Spleen (tissue), 11 donors: ENCODE measurements at regions not wholly inside any gene's neighbourhood (a gene's known extent, or its start where the extent isn't known, plus 50 kb on each side); places are given as distances from the start of the nearest gene placed in this dataset.
"Not testable (repeated sequence)": the region's sequence is repeated elsewhere in the genome, so short reads cannot be mapped to it uniquely, and the experiment has no call there.

Experiments used
- DNase-seq: peaks from one replicate; pipeline ENCODE4 v3.0.0-alpha.2; 2020
- H3K27ac ChIP-seq, 8 donors: fragments of 200-600 bp; sonication (generic) in 7 of 8; 1 replicate in 4 of 8; 2 replicates in 4 of 8; pipeline versions ENCODE4 v1.5.0 to v1.8.0; 2016 to 2021; ENCODE audit warnings: inconsistent platforms in 4 of 8, mild to moderate bottlenecking in 4 of 8, moderate library complexity in 1 of 8
- H3K27me3 ChIP-seq, 7 donors: fragments of 200-600 bp; sonication (generic) in 6 of 7; replicated peaks in 1 of 7; 1 replicate in 4 of 7; 2 replicates in 3 of 7; pipeline versions ENCODE4 v1.5.0 to v1.8.0; 2016 to 2021; ENCODE audit warnings: inconsistent platforms in 3 of 7, mild to moderate bottlenecking in 1 of 7
- H3K36me3 ChIP-seq, 6 donors: fragments of 200-600 bp; sonication (generic) in 5 of 6; 1 replicate in 4 of 6; 2 replicates in 2 of 6; pipeline versions ENCODE4 v1.5.0 to v1.8.0; 2016 to 2021; ENCODE audit warnings: inconsistent platforms in 2 of 6
- H3K4me1 ChIP-seq, 6 donors: fragments of 200-600 bp; sonication (generic) in 5 of 6; 1 replicate in 3 of 6; 2 replicates in 3 of 6; pipeline versions ENCODE4 v1.5.0 to v1.8.0; 2016 to 2021; ENCODE audit warnings: inconsistent platforms in 3 of 6
- H3K4me3 ChIP-seq, 8 donors: fragments of 200-600 bp; sonication (generic) in 7 of 8; 1 replicate in 4 of 8; 2 replicates in 4 of 8; pipeline versions ENCODE4 v1.5.0 to v1.8.0; 2016 to 2021; ENCODE audit warnings: inconsistent platforms in 4 of 8, mild to moderate bottlenecking in 4 of 8, moderate library complexity in 2 of 8
- H3K9me3 ChIP-seq, 8 donors: fragments of 200-600 bp; sonication (generic) in 7 of 8; 1 replicate in 4 of 8; 2 replicates in 4 of 8; pipeline versions ENCODE4 v1.5.0 to v1.8.0; 2016 to 2021; ENCODE audit warnings: inconsistent platforms in 4 of 8
- CTCF ChIP-seq, 11 experiments: fragments of 200-600 bp in 7 of 11; fragments of 450-650 bp in 4 of 11; sonication (generic) in 4 of 11; IDR thresholded peaks in 8 of 11; conservative IDR thresholded peaks in 3 of 11; 1 replicate in 7 of 11; 2 replicates in 4 of 11; pipeline versions ENCODE4 v1.4.0 to v1.8.0; 2016 to 2021; ENCODE audit warnings: antibody characterized with exemption in 11 of 11, inconsistent platforms in 4 of 11, mild to moderate bottlenecking in 1 of 11
- POLR2A ChIP-seq, 3 donors: fragments of 450-650 bp; IDR thresholded peaks; one replicate each; pipeline ENCODE4 v1.5.1; 2017; ENCODE audit warnings: antibody characterized with exemption in 3 of 3, mild to moderate bottlenecking in 1 of 3
- POLR2AphosphoS5 ChIP-seq, 3 donors: sonication (generic); formaldehyde crosslinking; IDR thresholded peaks; one replicate each; pipeline ENCODE4 v1.5.1; 2017; ENCODE audit warnings: antibody characterized with exemption in 3 of 3
- WGBS, 5 donors: extraction: QIAGEN DNeasy Blood & Tissue Kit in 3 of 5; methylation state at CpG; one replicate each; pipeline versions ENCODE4 v1.1.5 to v1.1.7; 2013 to 2018; 5-methylcytosine and 5-hydroxymethylcytosine counted together
- intact Hi-C: fragments of 100-400 bp; cut with DNase I; formaldehyde crosslinking; loops from one replicate; pipeline ENCODE4 v1.15.0; 2023; ENCODE audit warnings: low total_unique reads
- donor health status: healthy with polysubstance abuse.
- donor health status: DM: no; HTN: no; CAD: no; lungs with moderate emphysema.
- donor health status: DM: no; HTN: no; CAD: no.
- donor health status: Bipolar disorder and iron deficiency.
- donor health status: healthy.
- donor health status: DM: no; HTN: no; CAD: no.
- donor health status: DM: yes; HTN: yes; CAD: no.

DNA sequence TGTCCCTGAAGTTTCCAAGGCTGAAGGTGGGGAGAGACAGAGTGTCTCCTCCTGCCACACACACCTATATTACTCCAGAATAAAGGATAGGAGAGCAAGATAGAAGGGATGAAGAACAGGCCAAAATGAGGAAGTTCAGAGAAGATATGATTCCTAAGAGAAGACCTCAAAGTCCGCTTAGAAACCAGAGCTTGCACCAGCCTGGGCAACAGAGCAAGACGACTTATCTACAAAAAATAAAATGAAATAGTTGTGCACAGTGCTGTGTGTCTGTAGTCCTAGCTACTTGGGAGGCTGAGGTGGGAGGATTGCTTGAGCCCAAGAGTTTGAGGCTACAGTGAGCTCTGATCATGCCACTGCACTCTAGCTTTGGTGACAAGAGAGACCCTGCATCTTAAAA, 128.2 kb downstream of the HS3ST3B1 start:
- WGBS, 5 donors, result 50 to 66% (median 54%) methylated on average over 2 of the region's 2 CpGs

GRCh38 chr17:14428648-14429029, 127.8 kb downstream of the HS3ST3B1 start:
- H3K36me3 ChIP-seq, result no peaks in the 10 kb centered on the region
- no peaks in the 10 kb centered on the region for H3K9me3 ChIP-seq
- whole genome bisulfite sequencing, 5 donors, result 0 to 12% (median 0%) methylated on average over 1 of the region's 1 CpG
- peaks cover 0 to 46% (median 27%) of the 10 kb centered on the region in 6 donors for H3K4me1 ChIP-seq
- intact Hi-C loops, result no loop called here
- TF ChIP-seq CTCF (IDR thresholded peaks at IDR 0.05 in 8 of 11, conservative IDR thresholded peaks at IDR 0.05 in 3 of 11) (peak in 8 of 11 experiments; percentile 11 to 47 (median 38)), POLR2AphosphoS5 (IDR thresholded peaks at IDR 0.05) (no peak)
- H3K27ac ChIP-seq, result peak overlapping the region; percentile 27 to 89 (median 74)
- DNase-seq, result peak; percentile 81
- no peaks in the 10 kb centered on the region for H3K27me3 ChIP-seq
- peak overlapping the region in 5 of 8 donors; percentile 8 to 64 (median 20) for H3K4me3 ChIP-seq

More for the DNA sequence above, 128.2 kb downstream of the HS3ST3B1 start:
- Histone ChIP-seq H3K27ac (peak overlapping the region; percentile 27 to 89 (median 74)), H3K4me3 (peak overlapping the region in 2 of 8 donors; percentile 8 to 64), H3K9me3 (no peaks in the 10 kb centered on the region), H3K4me1 (peaks cover 0 to 46% (median 27%) of the 10 kb centered on the region in 6 donors), H3K36me3 (no peaks in the 10 kb centered on the region), H3K27me3 (no peaks in the 10 kb centered on the region)
- intact Hi-C loops, result no loop called here
- no peak for DNase-seq
- TF ChIP-seq POLR2AphosphoS5 (IDR thresholded peaks at IDR 0.05) (no peak), CTCF (IDR thresholded peaks at IDR 0.05 in 8 of 11, conservative IDR thresholded peaks at IDR 0.05 in 3 of 11) (no peak), POLR2A (IDR thresholded peaks at IDR 0.05) (no peak)

GRCh38 chr17:14427900-14428647, 127.2 kb downstream of the HS3ST3B1 start:
- peak overlapping the region in 5 of 8 donors; percentile 8 to 64 (median 20) for H3K4me3 ChIP-seq
- TF ChIP-seq POLR2AphosphoS5 (IDR thresholded peaks at IDR 0.05), result peak in 1 of 3 donors; percentile 71
- TF ChIP-seq CTCF (IDR thresholded peaks at IDR 0.05 in 8 of 11, conservative IDR thresholded peaks at IDR 0.05 in 3 of 11), result no peak
- 23 to 43% (median 31%) methylated on average over 14 of the region's 14 CpGs for WGBS, 5 donors
- H3K27ac ChIP-seq, result peak overlapping the region; percentile 27 to 89 (median 74)
- no peaks in the 10 kb centered on the region for H3K27me3 ChIP-seq
- H3K4me1 ChIP-seq, result peaks cover 0 to 46% (median 27%) of the 10 kb centered on the region in 6 donors
- intact Hi-C loops, result no loop called here
- no peaks in the 10 kb centered on the region for H3K36me3 ChIP-seq
- peak; percentile 77 for DNase-seq
- H3K9me3 ChIP-seq, result no peaks in the 10 kb centered on the region

GRCh38 chr17:14423156-14423555, 122.3 kb downstream of the HS3ST3B1 start:
- DNase-seq, H3K9me3 ChIP-seq, H3K27me3 ChIP-seq, H3K4me3 ChIP-seq, H3K27ac ChIP-seq, intact Hi-C loops, H3K36me3 ChIP-seq: not testable (repeated sequence)
- H3K4me1 ChIP-seq, result peaks cover 0 to 24% (median 11%) of the 10 kb centered on the region in 6 donors
- WGBS, 5 donors, result 83 to 97% (median 92%) methylated on average over 7 to 8 of the region's 8 CpGs
